ENCODE measurements at regions not wholly inside any gene's neighbourhood (a gene's known extent, or its start where the extent isn't known, plus 50 kb on each side); places are given as distances from the start of the nearest gene placed in this dataset.

DNA sequence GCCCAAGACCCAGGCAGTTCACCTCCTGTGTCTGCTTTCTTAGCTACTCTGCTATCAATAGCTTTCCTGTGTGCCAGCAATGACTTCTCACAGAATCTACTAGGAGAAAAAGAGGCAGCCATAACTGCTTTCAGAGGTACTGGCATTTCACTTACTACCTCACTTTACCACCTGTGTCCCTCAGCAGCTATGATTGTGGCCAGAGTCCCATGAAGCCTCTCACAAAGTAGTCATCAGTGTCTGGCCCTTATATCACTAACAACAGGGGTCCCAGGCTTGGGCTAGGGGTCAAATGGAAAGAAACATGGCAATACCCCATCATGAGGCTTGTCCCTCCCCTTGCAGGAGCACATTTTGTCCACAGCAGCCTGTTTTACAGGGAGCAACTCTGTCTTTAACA, 62.7 kb upstream of the EPS8L3 start:
- no peak for DNase-seq

DNA sequence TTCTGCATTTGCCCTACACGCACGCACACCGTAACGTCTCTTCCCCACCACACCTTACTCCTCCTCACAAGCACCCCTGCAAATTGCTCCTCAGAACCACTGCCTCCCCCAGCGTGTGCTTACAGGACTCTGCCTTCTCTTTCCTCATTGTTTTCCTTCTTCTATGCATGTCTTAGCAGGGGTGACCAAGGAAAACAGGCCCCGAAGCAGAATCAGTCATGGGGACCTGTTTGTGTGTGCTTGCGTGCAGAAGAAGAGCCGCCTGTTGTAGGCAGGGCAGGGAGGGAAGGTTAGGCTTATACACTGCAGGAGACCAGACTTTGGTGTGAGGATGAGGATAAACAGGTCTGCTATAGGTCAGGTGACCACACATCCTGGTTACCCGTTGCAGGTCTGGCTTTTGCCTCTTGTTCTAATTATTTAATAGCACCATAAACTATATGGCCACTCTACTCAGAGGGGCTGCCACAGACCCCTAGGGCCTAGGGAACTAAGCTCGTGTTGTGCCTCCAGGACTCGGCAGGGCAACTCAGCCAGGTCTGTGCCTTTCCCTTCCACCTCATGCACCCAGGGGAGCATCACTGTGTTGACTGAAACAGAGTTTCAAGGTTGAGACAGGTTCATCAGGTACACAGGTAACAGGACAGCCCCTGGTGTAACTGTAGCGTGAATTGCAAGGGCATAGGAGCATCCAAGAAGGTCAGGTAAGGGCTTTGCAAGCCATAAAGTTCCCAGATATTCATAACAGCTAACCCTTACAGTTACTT, 60.8 kb upstream of the EPS8L3 start:
- DNase-seq: no peak

DNA sequence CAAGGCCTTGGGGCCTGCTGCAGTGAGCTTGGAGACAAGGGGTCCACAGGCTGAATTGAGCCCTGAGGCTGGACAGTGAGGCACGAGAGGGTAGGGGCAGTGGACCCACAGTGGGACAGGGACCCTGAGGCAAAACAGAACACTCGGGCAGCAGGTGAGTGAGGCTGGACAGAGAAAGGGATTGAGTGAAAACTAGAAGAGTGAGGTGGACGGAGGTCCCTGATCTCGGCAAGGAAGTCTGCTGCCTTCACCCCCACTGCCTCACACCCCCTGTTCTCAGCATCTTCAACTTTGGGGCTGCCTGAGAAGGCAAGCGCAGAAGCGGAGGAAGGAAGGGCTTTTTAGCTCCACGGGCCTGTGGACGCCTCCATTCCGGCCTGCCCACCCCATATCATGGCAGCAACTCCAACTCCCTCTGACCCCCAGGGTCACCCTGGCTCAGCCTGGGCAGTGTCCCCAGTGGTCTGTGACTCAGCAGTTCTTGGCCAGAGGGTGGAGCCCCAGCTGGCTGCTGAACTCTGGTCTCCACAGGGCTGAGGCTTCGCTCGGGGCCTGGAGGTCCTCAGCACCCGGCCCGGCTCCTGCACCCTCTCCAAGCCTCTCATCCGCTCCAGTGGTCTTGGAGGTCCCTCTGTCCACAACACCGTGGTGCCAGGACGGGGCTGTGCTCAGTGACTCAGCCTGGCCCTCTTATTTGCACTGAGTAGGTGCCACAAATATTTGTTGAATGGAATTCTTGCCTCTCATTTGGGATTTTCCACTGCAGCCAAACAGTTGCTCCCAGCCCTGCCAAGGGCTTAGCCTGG, 60.0 kb upstream of the EPS8L3 start:
- no peak for DNase-seq

DNA sequence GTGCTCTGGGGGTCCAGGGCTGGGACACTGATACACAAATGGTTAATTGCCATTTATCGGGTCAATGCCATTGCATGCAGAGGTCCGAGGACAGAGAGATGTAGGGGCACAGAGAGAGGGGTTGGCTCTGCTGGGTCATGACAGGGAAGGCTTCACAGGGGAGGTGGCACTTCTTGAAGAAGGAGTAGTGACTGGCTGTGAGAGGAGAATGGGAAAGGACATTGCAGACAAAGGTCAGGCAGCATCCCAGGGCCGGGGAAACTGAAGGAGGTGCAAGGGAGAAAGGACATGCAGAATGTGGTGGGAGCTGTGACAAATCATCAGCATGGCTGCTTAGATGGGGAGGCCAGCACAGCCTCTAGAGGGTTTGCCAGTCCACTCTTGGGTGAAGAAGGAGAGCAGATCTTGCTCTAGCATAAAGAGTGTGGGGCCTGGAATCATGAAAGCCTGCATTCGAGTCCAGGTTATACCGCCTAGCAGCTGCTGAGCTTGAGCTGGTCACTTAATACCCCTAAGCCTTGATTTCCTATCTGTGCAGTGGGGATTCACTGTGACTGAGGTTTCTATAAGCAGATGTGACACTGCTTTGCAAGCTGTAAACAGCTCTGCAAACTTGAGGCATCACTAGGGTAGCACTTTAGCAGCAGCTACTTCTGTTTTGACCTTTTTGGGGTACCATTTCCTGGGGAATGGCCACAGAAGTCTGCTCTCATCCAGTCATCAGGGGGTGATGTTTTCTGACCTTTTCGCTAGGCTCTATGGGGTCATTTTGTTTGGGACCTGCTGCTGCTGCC, 59.2 kb upstream of the EPS8L3 start:
- DNase-seq: no peak

DNA sequence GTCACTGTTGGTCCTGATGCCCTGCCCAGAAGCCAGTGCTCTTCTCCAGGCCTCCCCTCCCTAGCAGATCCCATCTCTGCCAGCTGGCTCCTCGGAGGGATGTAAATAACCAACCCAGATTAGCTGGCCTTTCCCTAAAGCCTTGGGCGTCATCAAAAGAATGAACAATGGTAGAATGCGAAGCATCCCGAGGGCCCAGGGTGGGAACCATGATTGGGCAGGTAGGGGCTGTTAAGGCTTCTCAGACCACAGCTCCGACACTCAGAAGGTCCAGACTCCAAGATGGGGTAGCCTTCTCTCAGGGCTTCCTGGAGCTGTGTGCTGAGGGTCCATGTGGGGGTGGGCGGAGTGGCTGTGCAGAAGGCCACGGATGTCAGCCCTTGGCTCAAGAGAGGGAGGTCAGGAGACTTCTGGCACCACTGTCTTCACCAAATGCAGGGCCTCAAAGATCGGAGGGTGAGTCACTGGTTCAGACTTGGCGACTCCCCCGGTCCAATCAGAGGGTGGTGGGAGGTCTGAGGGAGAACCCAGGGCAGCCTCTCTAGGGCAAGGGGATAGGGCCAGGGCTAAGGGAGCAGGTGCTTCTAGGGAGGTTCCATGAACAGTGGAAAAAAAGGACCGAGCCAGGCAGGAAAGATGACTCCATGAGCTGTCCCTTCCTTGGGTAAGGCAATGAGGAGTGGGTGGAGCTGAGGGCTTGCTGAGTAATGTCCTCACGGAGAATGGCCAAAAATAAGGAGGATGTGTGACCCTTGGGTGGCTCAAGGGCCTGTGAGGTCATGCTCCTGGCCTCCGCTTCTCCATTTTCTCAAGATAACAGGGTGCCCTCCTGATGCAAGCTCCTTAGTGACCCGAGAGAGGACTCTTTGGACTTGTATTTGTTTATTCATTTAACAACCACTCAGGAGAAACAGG, 58.4 kb upstream of the EPS8L3 start:
- no peak for DNase-seq

DNA sequence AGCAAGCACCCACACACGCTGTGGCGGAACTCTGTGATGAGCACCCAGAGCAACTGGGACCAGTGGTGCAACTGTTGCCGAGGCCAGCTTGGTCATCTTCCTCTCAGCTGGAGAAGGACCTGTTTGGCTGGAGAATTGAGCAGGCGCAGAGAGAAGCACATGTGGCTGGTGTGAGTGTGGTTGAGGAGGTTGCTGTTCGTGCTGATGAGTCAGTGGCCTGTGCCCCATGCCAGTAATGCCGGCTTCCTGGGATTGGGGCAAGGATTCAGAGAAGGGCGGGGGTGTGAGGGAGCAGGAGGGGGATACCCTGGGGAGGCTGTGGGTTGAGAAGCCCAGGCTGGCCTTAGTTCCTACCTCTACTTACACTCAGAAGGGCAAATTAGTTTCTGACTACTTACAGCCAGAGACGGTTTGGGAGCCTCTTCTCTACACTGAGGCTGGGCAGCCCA, 57.5 kb upstream of the EPS8L3 start:
- no peak for DNase-seq

DNA sequence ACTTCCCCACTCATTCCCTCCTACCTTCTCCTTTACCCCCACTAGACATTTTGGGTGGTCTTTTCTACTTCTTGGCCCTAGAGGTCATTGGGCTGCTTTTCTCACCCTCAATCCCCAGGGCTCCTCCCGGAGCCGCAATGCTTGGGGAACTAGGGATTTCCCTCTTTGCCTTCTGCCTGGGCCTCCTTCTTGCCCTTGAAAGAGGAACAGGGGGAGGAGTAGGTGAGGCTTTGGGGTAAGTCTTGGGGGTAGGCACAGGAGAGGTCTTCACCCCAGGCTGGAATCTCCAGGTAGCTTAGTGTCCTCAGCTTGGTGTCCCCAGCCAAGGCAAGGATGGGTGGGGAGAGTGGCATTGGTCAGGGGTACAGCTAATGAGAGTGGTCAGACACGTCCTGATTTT, 56.2 kb upstream of the EPS8L3 start:
- no peak for DNase-seq

DNA sequence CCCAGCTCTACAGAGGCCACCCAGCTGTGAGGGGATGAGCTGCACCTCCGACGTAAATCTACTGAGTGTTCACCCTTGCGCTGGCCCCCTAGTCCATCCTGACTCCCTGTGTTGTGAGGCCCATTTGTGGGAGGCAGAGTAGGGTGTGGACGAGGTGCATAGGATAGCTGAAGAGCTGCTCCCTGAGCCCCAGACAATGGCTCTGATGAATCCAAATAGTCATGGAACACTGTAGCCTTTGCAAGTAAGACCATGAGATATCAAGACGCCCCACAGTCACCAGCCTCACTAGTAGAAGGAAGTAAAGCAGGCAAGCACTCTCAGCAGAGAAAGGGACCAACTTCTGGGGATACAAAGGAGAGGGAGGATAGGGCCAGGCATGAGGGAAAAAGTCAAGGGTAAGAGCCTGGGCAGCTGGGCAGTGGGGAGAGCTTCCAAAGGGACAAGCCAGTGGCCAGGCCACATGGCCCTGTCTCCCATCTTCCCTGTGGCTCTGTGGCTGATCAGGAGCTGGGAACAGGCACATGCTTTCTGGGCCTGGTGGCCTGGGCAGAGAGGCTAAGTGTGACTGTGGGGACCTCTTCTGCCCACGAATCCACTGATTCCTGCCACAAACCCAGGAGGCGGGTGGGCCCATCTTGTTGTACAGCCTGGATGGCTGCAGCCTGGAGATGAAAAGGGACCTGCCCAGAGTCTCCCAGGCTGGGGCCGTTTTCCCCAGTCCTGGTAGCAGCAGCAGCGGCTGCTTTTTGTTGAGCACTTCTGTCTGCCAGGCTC, 55.5 kb upstream of the EPS8L3 start:
- no peak for DNase-seq

DNA sequence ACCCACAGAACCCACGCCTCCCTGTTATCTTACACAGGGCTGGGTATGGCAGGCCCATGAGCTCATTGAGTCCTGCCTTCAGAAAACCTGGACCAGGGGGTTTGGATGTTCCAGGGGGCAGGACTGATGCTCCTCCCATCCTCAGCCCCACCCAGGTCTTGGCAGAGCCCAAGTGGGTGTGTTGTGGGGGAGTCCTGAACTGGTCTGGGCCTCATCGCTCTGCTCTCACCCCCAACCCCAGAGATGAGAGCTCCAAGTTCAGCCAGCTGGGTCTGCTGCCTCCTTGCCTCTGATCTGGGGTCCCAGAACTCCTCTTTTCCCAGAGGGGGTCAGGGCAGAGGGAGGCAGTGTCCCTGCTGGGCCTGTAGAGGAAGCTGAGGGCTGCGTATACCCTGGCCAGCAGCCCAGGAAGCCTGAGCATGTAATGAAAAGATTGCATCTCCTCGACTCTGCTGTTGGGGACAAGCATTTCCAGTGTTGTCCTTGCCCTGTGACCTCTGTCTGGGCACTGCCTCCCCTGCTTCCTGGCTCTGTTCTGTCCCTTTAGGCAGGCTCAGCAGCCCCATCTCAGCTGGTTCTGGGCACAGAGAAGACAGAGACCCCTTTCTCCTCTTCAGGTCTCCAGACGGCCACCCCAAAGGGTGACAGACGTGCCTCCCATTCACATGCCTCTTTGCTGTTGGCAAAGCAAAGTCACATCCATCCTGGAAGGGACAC, 54.7 kb upstream of the EPS8L3 start:
- DNase-seq: no peak

DNA sequence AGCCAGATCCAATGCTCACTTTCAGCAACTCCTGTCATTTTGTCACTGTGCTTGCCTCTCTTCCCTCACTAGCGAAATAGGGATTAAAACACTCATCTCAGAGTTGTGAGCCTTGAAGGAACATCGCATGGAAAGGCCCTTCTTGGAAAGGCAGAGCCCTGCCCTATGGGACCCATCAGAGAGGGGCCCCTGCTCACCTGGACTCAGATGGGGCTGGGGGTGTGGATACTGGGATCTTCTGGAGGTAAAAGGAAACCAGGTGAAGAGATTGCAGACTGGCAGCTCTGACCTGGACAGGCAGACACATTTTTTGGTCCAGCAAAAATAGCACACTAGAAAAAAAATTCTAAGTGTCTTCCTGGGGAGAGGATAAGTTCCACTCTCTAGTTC, 54.2 kb upstream of the EPS8L3 start:
- DNase-seq: no peak

DNA sequence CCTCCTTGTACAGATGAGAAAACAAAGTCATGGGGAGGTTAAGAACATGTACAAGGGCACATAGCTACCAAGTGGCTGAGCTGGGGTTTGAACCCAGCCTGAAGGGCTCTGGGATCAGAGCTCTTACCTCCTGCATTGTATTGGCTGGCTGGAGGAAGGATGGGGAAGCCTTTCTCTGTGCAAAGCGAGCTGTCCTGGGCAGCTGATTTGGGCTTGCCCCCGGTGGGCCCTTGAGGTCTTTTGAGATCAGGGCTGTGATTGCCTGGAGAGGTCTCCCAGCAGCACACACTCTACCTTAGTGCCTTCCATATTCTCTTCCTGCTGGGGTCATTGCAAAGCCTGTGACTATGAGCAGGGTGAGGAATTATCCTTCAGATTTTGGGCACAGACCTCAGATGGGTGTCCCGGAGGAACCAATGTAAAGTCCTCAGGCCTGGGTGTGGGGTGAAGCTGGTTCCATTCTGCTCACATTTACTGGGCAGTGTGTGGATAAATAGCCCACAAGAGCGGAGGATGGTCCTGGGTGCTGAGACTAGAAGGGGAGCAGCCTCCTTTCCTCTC, 53.3 kb upstream of the EPS8L3 start:
- DNase-seq: no peak

DNA sequence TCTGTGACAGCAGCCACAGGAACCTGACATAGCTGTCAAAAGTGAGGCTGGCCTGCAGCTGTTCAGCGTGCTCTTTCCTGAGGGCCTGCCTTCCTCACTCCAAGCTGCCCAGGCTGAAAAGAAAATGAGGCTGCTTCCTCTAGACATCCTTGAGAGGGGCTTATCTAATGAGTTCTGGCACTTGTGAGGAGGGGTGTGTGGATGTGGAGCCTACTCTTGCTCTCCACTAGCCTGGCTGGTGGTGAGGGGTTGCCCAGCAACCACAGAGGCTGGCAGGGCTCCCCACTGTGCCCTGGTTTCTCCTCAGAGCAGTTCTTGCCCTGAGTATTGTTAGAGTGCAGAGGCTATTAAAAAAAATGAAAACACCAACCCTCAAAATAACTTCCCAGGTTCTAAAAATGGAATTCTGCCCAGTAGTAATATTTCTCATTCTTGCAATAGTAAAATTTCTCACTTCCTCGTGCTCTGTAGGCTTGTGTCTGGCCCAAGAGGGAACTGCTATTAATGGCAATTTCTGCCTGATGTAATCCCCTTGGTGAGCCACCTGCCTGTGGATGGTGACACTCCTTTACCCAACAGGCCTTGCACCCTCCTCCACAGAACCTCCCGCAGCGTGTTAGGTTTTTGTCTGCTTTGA, 52.6 kb upstream of the EPS8L3 start:
- DNase-seq: no peak

DNA sequence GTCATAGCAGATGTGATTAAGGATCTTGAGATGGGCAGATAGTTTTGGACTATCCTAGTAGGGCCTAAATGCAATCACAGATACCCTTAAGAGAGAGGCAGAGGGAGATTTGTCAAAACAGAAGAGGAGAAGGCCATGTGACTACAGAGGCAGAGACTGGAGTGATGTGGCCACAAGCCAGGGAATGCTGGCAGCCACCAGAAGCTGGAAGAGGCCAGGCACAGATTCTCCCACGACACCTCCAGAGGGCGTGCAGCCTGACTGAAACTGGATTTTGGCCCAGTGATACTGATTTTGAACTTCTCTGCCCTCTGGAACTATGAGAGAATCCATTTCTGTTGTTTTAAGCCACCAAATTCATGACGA, 52.1 kb upstream of the EPS8L3 start:
- DNase-seq: no peak

DNA sequence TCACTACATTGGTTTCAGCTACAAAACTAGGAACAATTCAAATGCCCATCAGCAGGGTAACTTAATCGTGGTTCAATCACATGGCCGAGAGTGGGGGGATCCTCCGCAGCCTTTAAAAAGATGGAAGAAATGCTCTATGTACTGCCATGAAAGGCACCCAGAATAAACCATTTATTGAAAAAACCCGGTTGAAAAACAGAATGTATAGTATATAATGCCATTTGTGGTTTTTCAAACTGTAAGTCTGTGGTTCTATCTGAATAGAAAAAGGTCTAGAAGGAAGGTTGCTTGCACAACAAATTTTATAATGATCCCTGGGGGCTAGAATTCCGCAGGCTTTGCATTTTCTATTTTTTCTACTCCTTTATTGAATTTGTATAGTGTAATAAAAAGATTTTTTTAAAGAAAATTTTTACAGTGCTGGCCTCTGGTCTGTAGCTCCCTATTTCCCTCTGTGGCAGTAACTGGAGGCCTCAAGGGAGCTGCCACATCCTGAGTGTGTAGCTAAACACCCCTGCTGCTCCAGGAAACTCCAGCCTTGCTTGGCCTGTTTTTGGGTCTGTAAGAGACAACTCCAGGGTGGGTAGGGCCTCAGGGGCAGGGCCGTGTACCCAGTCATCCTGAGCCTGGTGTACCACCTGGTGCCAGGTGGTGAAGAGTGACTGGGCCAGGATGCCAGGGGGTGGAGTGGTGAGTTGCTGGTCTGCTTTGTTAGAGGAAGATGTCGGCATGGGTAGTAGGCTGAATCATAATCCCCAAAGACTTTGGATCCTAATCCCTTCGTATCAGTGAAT, 51.5 kb upstream of the EPS8L3 start:
- no peak for DNase-seq

DNA sequence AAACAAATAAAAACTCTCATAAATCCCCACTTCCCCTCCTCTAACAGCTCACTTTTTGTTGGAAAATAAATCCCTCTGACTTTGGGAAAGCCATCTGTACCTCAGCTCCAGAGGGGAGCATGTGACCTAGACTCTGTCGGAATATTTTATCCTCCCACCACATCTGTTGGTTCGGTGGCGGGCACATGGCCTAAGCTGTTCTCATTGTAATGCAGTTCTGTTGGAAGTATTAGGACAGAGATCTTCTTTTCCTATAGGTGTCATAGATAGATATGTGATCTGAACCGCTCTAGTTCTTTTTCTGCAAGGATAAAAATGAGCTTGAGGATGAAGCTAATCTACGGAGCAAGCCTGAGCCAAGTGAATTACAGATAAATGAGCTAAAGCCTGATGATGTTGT, 50.5 kb upstream of the EPS8L3 start:
- no peak for DNase-seq

Measured in NCI-H526 (cell line).